ENCODE measurements at regions not wholly inside any gene's neighbourhood (a gene's known extent, or its start where the extent isn't known, plus 50 kb on each side); places are given as distances from the start of the nearest gene placed in this dataset.

DNA sequence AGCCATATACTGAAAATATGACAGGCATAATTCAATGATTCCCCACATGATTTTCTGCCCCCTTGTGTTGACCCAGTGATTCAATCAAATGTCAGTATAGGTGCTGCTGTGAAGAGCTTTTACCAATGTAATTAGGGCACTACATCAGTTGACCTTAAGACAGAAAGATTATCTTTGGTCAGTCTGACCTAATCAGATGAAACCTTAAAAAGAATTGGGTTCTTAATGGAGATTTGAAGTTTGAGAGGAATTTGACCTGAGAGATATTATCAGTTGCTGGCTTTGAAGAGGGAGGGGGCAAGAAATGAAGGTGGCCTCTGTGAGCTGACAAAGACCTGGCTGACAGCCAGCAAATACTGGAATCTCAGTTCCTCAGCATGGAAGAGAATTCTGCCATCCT lies 358.7 kb upstream of the CA10 start:
- no peak overlapping the region for H3K56ac ChIP-seq (ENCODE audit: extremely low read depth, insufficient read depth, low read length)
- DNase-seq, result no peak
- H2BK20ac ChIP-seq (ENCODE audit: low read depth, low read length), result no peak overlapping the region
- H3K79me1 ChIP-seq (ENCODE audit: low read depth in 1 of 2, low read length in 2 of 2), result no peaks in the 10 kb centered on the region
- no peak overlapping the region for H2BK15ac ChIP-seq (ENCODE audit: low read depth, low read length)
- H2BK5ac ChIP-seq (ENCODE audit: low read depth, low read length, poor library complexity, severe bottlenecking), result no peak overlapping the region
- no peak overlapping the region for H4K8ac ChIP-seq (ENCODE audit: low read depth in 2 of 2, low read length in 2 of 2)
- no peak overlapping the region for H3K9ac ChIP-seq (ENCODE audit: low read depth, low read length)
- no peak overlapping the region for H3K14ac ChIP-seq (replicated peaks; ENCODE audit: low read depth, low read length)
- peaks cover 8% of the 10 kb centered on the region for H3K9me3 ChIP-seq (ENCODE audit: control insufficient read depth, insufficient read depth, low read length)
- no peaks in the 10 kb centered on the region for H3K9me1 ChIP-seq (ENCODE audit: insufficient read depth, low read length)
- no peak overlapping the region for H3K23ac ChIP-seq (ENCODE audit: low read depth, low read length)
- H3K4me3 ChIP-seq (ENCODE audit: insufficient read depth, low read depth, low read length), result no peak overlapping the region
- no TSS peak for BruUV-seq (replicated peaks)
- H2BK120ac ChIP-seq (ENCODE audit: low read depth, low read length), result no peak overlapping the region
- H3K36me3 ChIP-seq (ENCODE audit: control insufficient read depth, insufficient read depth, low read length), result no peaks in the 10 kb centered on the region
- H3K18ac ChIP-seq (ENCODE audit: low read depth, low read length), result no peak overlapping the region
- no peaks in the 10 kb centered on the region for H3K27me3 ChIP-seq (ENCODE audit: control insufficient read depth, insufficient read depth, low read length)
- in situ Hi-C loops (cut with MboI; ENCODE audit: low sequenced_read_pairs) (no loop called here), intact Hi-C loops (cut with micrococcal nuclease) (no loop called here), dilution Hi-C loops (cut with HindIII; ENCODE audit: low sequenced_read_pairs, unreplicated experiment) (no loop called here)
- no peak overlapping the region for H2AFZ ChIP-seq (replicated peaks; ENCODE audit: low read length, poor library complexity)
- POLR2A ChIA-PET (ENCODE audit: unreplicated experiment), result no interaction called here
- H4K5ac ChIP-seq (ENCODE audit: low read depth, low read length), result no peak overlapping the region
- no peak overlapping the region for H2AK5ac ChIP-seq (ENCODE audit: low read depth, low read length)
- H3K4ac ChIP-seq (ENCODE audit: low read depth, low read length), result no peak overlapping the region
- H3K4me1 ChIP-seq (ENCODE audit: control insufficient read depth, insufficient read depth, low read length), result no peaks in the 10 kb centered on the region
- no peaks in the 10 kb centered on the region for H4K20me1 ChIP-seq (ENCODE audit: insufficient read depth, low read length)
- no peak for ATAC-seq (ENCODE audit: low read depth)
- CTCF ChIA-PET, result no interaction called here
- H2AK9ac ChIP-seq (replicated peaks; ENCODE audit: low read depth, low read length, poor library complexity), result no peak overlapping the region
- H3K27ac ChIP-seq (ENCODE audit: insufficient read depth, low read length), result no peak overlapping the region
- no peak for TF ChIP-seq MAFK (IDR thresholded peaks at IDR 0.05; ENCODE audit: low read depth, low read length)
- H4K91ac ChIP-seq (ENCODE audit: insufficient read depth, low read depth, low read length), result no peak overlapping the region
- H3K4me2 ChIP-seq (ENCODE audit: low read depth, low read length), result no peak overlapping the region

All from IMR-90 (cell line).